ENCODE measurements at regions not wholly inside any gene's neighbourhood (a gene's known extent, or its start where the extent isn't known, plus 50 kb on each side); places are given as distances from the start of the nearest gene placed in this dataset.

- Histone ChIP-seq H3K36me3 (ENCODE audit: insufficient read depth, low read length) (no peaks in the 10 kb centered on the region), H3K4me2 (ENCODE audit: low read length) (no peak overlapping the region)
- POLR2A ChIA-PET, result no interaction called here
Observed at GRCh38 chr14:101001311-101002069, 98.0 kb upstream of the RTL1 start.

GRCh38 chr14:101002738-101003137, 99.2 kb upstream of the RTL1 start:
- Histone ChIP-seq H3K36me3 (ENCODE audit: insufficient read depth, low read length) (no peaks in the 10 kb centered on the region), H3K9me3 (ENCODE audit: low read length) (no peaks in the 10 kb centered on the region), H3K27ac (ENCODE audit: low read depth, low read length, poor library complexity, severe bottlenecking) (no peak overlapping the region), H3K4me2 (ENCODE audit: low read length) (no peak overlapping the region), H4K20me1 (ENCODE audit: insufficient read depth, low read length) (no peaks in the 10 kb centered on the region), H3K4me1 (ENCODE audit: insufficient read depth, low read length, poor library complexity, severe bottlenecking) (no peaks in the 10 kb centered on the region), H3K79me2 (ENCODE audit: insufficient read depth, low read depth, low read length) (no peaks in the 10 kb centered on the region), H3K4me3 (ENCODE audit: low read depth, low read length, poor library complexity, severe bottlenecking) (no peak overlapping the region), H2AFZ (ENCODE audit: low read length) (no peak overlapping the region), H3K9me2 (ENCODE audit: insufficient read depth, low read length) (no peaks in the 10 kb centered on the region)
- BruUV-seq (replicated peaks), result no TSS peak
- POLR2A ChIA-PET, result no interaction called here
- intact Hi-C loops (cut with micrococcal nuclease; ENCODE audit: unreplicated experiment), result no loop called here
- CTCF ChIA-PET (ENCODE audit: unreplicated experiment), result no interaction called here
- no peak for TF ChIP-seq EZH2phosphoT487 (IDR thresholded peaks at IDR 0.05; ENCODE audit: borderline replicate concordance, low read depth, low read length)
- TF ChIP-seq, protein P1, sequence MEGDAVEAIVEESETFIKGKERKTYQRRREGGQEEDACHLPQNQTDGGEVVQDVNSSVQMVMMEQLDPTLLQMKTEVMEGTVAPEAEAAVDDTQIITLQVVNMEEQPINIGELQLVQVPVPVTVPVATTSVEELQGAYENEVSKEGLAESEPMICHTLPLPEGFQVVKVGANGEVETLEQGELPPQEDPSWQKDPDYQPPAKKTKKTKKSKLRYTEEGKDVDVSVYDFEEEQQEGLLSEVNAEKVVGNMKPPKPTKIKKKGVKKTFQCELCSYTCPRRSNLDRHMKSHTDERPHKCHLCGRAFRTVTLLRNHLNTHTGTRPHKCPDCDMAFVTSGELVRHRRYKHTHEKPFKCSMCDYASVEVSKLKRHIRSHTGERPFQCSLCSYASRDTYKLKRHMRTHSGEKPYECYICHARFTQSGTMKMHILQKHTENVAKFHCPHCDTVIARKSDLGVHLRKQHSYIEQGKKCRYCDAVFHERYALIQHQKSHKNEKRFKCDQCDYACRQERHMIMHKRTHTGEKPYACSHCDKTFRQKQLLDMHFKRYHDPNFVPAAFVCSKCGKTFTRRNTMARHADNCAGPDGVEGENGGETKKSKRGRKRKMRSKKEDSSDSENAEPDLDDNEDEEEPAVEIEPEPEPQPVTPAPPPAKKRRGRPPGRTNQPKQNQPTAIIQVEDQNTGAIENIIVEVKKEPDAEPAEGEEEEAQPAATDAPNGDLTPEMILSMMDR (conservative IDR thresholded peaks at IDR 0.05; ENCODE audit: low read length), result no peak
- DNase-seq (ENCODE audit: low spot score), result no peak

More at GRCh38 chr14:101001311-101002069, 98.0 kb upstream of the RTL1 start:
- intact Hi-C loops (cut with micrococcal nuclease; ENCODE audit: unreplicated experiment), result no loop called here
- BruUV-seq (replicated peaks), result no TSS peak
- H4K20me1 ChIP-seq (ENCODE audit: insufficient read depth, low read length), result no peaks in the 10 kb centered on the region
- no peaks in the 10 kb centered on the region for H3K9me2 ChIP-seq (ENCODE audit: insufficient read depth, low read length)
- TF ChIP-seq, protein P1 (conservative IDR thresholded peaks at IDR 0.05; ENCODE audit: low read length), result no peak
- no peak for TF ChIP-seq EZH2phosphoT487 (IDR thresholded peaks at IDR 0.05; ENCODE audit: borderline replicate concordance, low read depth, low read length)
- H3K79me2 ChIP-seq (ENCODE audit: insufficient read depth, low read depth, low read length), result no peaks in the 10 kb centered on the region
- H3K9me3 ChIP-seq (ENCODE audit: low read length), result no peaks in the 10 kb centered on the region
- no peak overlapping the region for H2AFZ ChIP-seq (ENCODE audit: low read length)
- H3K4me3 ChIP-seq (ENCODE audit: low read depth, low read length, poor library complexity, severe bottlenecking), result no peak overlapping the region
- no peaks in the 10 kb centered on the region for H3K4me1 ChIP-seq (ENCODE audit: insufficient read depth, low read length, poor library complexity, severe bottlenecking)
- CTCF ChIA-PET (ENCODE audit: unreplicated experiment), result no interaction called here
- DNase-seq (ENCODE audit: low spot score), result no peak
- no peak overlapping the region for H3K27ac ChIP-seq (ENCODE audit: low read depth, low read length, poor library complexity, severe bottlenecking)

- Histone ChIP-seq H3K27ac (ENCODE audit: low read depth, low read length, poor library complexity, severe bottlenecking) (no peak overlapping the region), H3K4me2 (ENCODE audit: low read length) (no peak overlapping the region), H3K9me3 (ENCODE audit: low read length) (no peaks in the 10 kb centered on the region), H2AFZ (ENCODE audit: low read length) (no peak overlapping the region), H3K9me2 (ENCODE audit: insufficient read depth, low read length) (no peaks in the 10 kb centered on the region), H4K20me1 (ENCODE audit: insufficient read depth, low read length) (no peaks in the 10 kb centered on the region), H3K36me3 (ENCODE audit: insufficient read depth, low read length) (no peaks in the 10 kb centered on the region), H3K79me2 (ENCODE audit: insufficient read depth, low read depth, low read length) (no peaks in the 10 kb centered on the region), H3K4me1 (ENCODE audit: insufficient read depth, low read length, poor library complexity, severe bottlenecking) (no peaks in the 10 kb centered on the region), H3K4me3 (ENCODE audit: low read depth, low read length, poor library complexity, severe bottlenecking) (no peak overlapping the region)
- CTCF ChIA-PET (ENCODE audit: unreplicated experiment), result no interaction called here
- POLR2A ChIA-PET, result no interaction called here
- no peak for TF ChIP-seq EZH2phosphoT487 (IDR thresholded peaks at IDR 0.05; ENCODE audit: borderline replicate concordance, low read depth, low read length)
- TF ChIP-seq, protein P1 (conservative IDR thresholded peaks at IDR 0.05; ENCODE audit: low read length), result no peak
- intact Hi-C loops (cut with micrococcal nuclease; ENCODE audit: unreplicated experiment), result no loop called here
- BruUV-seq (replicated peaks), result no TSS peak
- DNase-seq (ENCODE audit: low spot score), result no peak
Observed at GRCh38 chr14:101004176-101004575, 100.7 kb upstream of the RTL1 start.

Data from OCI-LY7 (cell line).